ENCODE measurements at regions not wholly inside any gene's neighbourhood (a gene's known extent, or its start where the extent isn't known, plus 50 kb on each side); places are given as distances from the start of the nearest gene placed in this dataset.

DNA sequence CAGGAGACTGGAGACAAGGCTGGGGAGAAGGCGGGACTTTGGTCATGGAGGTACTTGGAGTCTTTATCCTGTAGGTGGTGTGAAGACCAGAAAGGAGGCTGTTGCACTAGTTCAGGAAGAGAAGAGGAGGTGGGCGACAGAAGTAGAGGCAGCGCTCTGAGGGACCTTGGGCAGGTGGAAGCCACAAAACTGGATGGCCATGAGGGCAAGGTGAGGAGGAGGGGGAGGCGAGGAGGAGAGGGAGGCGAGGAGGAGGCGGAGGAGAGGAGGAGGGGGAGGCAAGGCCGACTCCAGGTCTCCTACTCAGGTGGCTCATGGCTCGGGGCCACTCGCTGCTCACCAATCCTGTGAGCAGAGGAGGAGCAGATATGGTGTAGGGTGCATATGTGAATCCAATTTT lies 125.6 kb downstream of the RPLP1 start:
- TF ChIP-seq, protein P1, sequence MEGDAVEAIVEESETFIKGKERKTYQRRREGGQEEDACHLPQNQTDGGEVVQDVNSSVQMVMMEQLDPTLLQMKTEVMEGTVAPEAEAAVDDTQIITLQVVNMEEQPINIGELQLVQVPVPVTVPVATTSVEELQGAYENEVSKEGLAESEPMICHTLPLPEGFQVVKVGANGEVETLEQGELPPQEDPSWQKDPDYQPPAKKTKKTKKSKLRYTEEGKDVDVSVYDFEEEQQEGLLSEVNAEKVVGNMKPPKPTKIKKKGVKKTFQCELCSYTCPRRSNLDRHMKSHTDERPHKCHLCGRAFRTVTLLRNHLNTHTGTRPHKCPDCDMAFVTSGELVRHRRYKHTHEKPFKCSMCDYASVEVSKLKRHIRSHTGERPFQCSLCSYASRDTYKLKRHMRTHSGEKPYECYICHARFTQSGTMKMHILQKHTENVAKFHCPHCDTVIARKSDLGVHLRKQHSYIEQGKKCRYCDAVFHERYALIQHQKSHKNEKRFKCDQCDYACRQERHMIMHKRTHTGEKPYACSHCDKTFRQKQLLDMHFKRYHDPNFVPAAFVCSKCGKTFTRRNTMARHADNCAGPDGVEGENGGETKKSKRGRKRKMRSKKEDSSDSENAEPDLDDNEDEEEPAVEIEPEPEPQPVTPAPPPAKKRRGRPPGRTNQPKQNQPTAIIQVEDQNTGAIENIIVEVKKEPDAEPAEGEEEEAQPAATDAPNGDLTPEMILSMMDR (IDR thresholded peaks at IDR 0.05): no peak
- no peak for TF ChIP-seq POLR2AphosphoS5 (IDR thresholded peaks at IDR 0.05)
- TF ChIP-seq POLR2A (IDR thresholded peaks at IDR 0.05): no peak

Data from prostate gland (tissue), 2 donors.